ENCODE measurements at regions not wholly inside any gene's neighbourhood (a gene's known extent, or its start where the extent isn't known, plus 50 kb on each side); places are given as distances from the start of the nearest gene placed in this dataset.
A peak's percentile ranks its signal among the peaks of the same experiment; 100 is the strongest.

GRCh38 chr7:68336594-68336993 is 1261.7 kb upstream of the AUTS2 start:
- Histone ChIP-seq H3K4ac (ENCODE audit: low read depth, low read length) (no peak overlapping the region), H3K79me2 (ENCODE audit: control insufficient read depth, insufficient read depth, low read length) (no peaks in the 10 kb centered on the region), H2BK5ac (ENCODE audit: low read length) (no peak overlapping the region), H2BK120ac (ENCODE audit: low read depth, low read length) (no peak overlapping the region), H3K4me3 (ENCODE audit: low read length) (no peak overlapping the region), H3K9ac (ENCODE audit: low read length) (no peak overlapping the region), H4K8ac (ENCODE audit: low read depth, low read length) (no peak overlapping the region), H2BK15ac (replicated peaks; ENCODE audit: low read depth) (no peak overlapping the region), H3K23ac (ENCODE audit: low read length) (no peak overlapping the region), H3K56ac (ENCODE audit: low read length) (no peak overlapping the region), H3K36me3 (ENCODE audit: control insufficient read depth, insufficient read depth, low read length) (no peaks in the 10 kb centered on the region), H3K27me3 (ENCODE audit: insufficient read depth, low read length, poor library complexity) (no peaks in the 10 kb centered on the region), H3K4me2 (ENCODE audit: low read length) (no peak overlapping the region), H3K27ac (ENCODE audit: low read depth, low read length) (no peak overlapping the region), H3K79me1 (ENCODE audit: low read length) (no peaks in the 10 kb centered on the region), H2AK5ac (ENCODE audit: low read length) (no peak overlapping the region), H4K5ac (ENCODE audit: low read length) (no peak overlapping the region), H3K4me1 (ENCODE audit: control insufficient read depth, low read depth, low read length) (no peaks in the 10 kb centered on the region), H3K18ac (ENCODE audit: low read length) (no peak overlapping the region)
- WGBS (ENCODE audit: extremely low coverage, insufficient coverage, low lambda C conversion rate) = no CpG with 5 or more reads among the region's 8 CpGs
- no peak for DNase-seq

- WGBS (ENCODE audit: extremely low coverage, insufficient coverage, low lambda C conversion rate) = no CpG with 5 or more reads among the region's 3 CpGs
- Histone ChIP-seq H3K79me1 (ENCODE audit: low read length) (no peaks in the 10 kb centered on the region), H3K4me2 (ENCODE audit: low read length) (no peak overlapping the region), H2AK5ac (ENCODE audit: low read length) (no peak overlapping the region), H3K56ac (ENCODE audit: low read length) (no peak overlapping the region), H3K36me3 (ENCODE audit: control insufficient read depth, insufficient read depth, low read length) (no peaks in the 10 kb centered on the region), H3K27me3 (ENCODE audit: insufficient read depth, low read length, poor library complexity) (no peaks in the 10 kb centered on the region), H3K9ac (ENCODE audit: low read length) (no peak overlapping the region), H3K18ac (ENCODE audit: low read length) (no peak overlapping the region), H3K4me1 (ENCODE audit: control insufficient read depth, low read depth, low read length) (no peaks in the 10 kb centered on the region), H3K4ac (ENCODE audit: low read depth, low read length) (no peak overlapping the region), H4K8ac (ENCODE audit: low read depth, low read length) (no peak overlapping the region), H3K4me3 (ENCODE audit: low read length) (no peak overlapping the region), H4K5ac (ENCODE audit: low read length) (no peak overlapping the region), H3K23ac (ENCODE audit: low read length) (no peak overlapping the region), H2BK15ac (replicated peaks; ENCODE audit: low read depth) (no peak overlapping the region), H2BK5ac (ENCODE audit: low read length) (no peak overlapping the region), H2BK120ac (ENCODE audit: low read depth, low read length) (no peak overlapping the region), H3K79me2 (ENCODE audit: control insufficient read depth, insufficient read depth, low read length) (no peaks in the 10 kb centered on the region), H3K27ac (ENCODE audit: low read depth, low read length) (no peak overlapping the region)
- no peak for DNase-seq
These were observed 1249.9 kb upstream of the AUTS2 start for GRCh38 chr7:68348401-68348800.

DNA sequence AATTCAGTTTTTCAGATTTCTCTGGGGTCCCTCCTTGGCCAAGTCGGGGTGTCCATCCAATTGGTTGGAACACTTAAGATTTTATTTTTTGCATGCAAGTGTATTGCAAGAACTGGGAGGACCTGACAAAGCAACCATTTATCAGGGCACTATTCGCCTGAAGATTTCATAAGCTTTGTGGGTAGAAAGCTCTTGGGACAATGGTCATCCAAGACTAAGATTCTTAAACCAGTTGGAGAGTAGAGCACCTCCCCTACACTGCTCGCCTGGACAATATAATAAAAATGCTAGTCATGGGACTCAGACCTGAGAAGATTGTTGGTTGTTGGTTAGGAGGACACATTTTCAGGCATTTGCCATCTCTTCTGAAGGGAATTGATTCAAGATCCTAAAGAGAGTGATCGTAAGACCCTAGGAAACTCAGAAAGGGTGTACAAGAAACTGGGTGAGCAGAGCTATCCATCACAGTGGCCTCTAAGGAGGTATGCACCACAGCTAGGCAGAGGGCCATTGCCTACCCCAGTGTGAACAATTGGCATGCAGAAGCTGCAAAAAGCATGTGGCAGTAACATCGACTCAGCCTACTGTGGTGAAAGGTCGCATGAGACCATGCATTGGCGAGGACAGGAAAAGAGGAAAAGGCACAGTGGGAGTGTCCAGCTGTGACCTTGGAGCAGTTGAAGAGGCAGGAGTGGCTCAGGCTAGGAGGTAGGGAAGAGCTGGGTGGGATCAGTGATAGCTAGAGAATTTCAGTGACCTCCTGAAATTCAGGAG is 1235.3 kb upstream of the AUTS2 start:
- DNase-seq = peak; percentile 8
- H3K27me3 ChIP-seq (ENCODE audit: insufficient read depth, low read length, poor library complexity) = no peaks in the 10 kb centered on the region

GRCh38 chr7:68364886-68365625 is 1233.2 kb upstream of the AUTS2 start:
- H2AK5ac ChIP-seq (ENCODE audit: low read length) = no peak overlapping the region
- WGBS (ENCODE audit: extremely low coverage, insufficient coverage, low lambda C conversion rate) = no CpG with 5 or more reads among the region's 5 CpGs
- peak overlapping the region; percentile 16 for H3K18ac ChIP-seq (ENCODE audit: low read length)
- no peak overlapping the region for H4K8ac ChIP-seq (ENCODE audit: low read depth, low read length)
- H3K9ac ChIP-seq (ENCODE audit: low read length) = no peak overlapping the region
- H2BK15ac ChIP-seq (replicated peaks; ENCODE audit: low read depth) = no peak overlapping the region
- peak; percentile 83 for DNase-seq
- no peak overlapping the region for H2BK120ac ChIP-seq (ENCODE audit: low read depth, low read length)
- H3K79me1 ChIP-seq (ENCODE audit: low read length) = no peaks in the 10 kb centered on the region
- no peak overlapping the region for H3K23ac ChIP-seq (ENCODE audit: low read length)
- no peak overlapping the region for H3K4ac ChIP-seq (ENCODE audit: low read depth, low read length)
- H3K27me3 ChIP-seq (ENCODE audit: insufficient read depth, low read length, poor library complexity) = no peaks in the 10 kb centered on the region
- no peak overlapping the region for H3K4me2 ChIP-seq (ENCODE audit: low read length)
- no peaks in the 10 kb centered on the region for H3K79me2 ChIP-seq (ENCODE audit: control insufficient read depth, insufficient read depth, low read length)
- H3K4me1 ChIP-seq (ENCODE audit: control insufficient read depth, low read depth, low read length) = no peaks in the 10 kb centered on the region
- H4K5ac ChIP-seq (ENCODE audit: low read length) = no peak overlapping the region
- H3K36me3 ChIP-seq (ENCODE audit: control insufficient read depth, insufficient read depth, low read length) = no peaks in the 10 kb centered on the region
- peak overlapping the region; percentile 49 for H3K56ac ChIP-seq (ENCODE audit: low read length)
- H2BK5ac ChIP-seq (ENCODE audit: low read length) = peak overlapping the region; percentile 24
- peak overlapping the region; percentile 49 for H3K27ac ChIP-seq (ENCODE audit: low read depth, low read length)
- no peak overlapping the region for H3K4me3 ChIP-seq (ENCODE audit: low read length)

More for the DNA sequence above, 1235.3 kb upstream of the AUTS2 start:
- Histone ChIP-seq H2BK15ac (replicated peaks; ENCODE audit: low read depth) (no peak overlapping the region), H3K36me3 (ENCODE audit: control insufficient read depth, insufficient read depth, low read length) (no peaks in the 10 kb centered on the region), H3K18ac (ENCODE audit: low read length) (no peak overlapping the region), H4K5ac (ENCODE audit: low read length) (no peak overlapping the region), H3K9ac (ENCODE audit: low read length) (no peak overlapping the region), H3K4me1 (ENCODE audit: control insufficient read depth, low read depth, low read length) (no peaks in the 10 kb centered on the region), H3K79me2 (ENCODE audit: control insufficient read depth, insufficient read depth, low read length) (no peaks in the 10 kb centered on the region), H3K4me2 (ENCODE audit: low read length) (no peak overlapping the region), H3K23ac (ENCODE audit: low read length) (no peak overlapping the region), H3K4ac (ENCODE audit: low read depth, low read length) (no peak overlapping the region), H3K79me1 (ENCODE audit: low read length) (no peaks in the 10 kb centered on the region), H4K8ac (ENCODE audit: low read depth, low read length) (no peak overlapping the region), H2BK5ac (ENCODE audit: low read length) (no peak overlapping the region), H3K56ac (ENCODE audit: low read length) (no peak overlapping the region), H2BK120ac (ENCODE audit: low read depth, low read length) (no peak overlapping the region), H2AK5ac (ENCODE audit: low read length) (no peak overlapping the region), H3K27ac (ENCODE audit: low read depth, low read length) (no peak overlapping the region), H3K4me3 (ENCODE audit: low read length) (no peak overlapping the region)
- no CpG with 5 or more reads among the region's 7 CpGs for WGBS (ENCODE audit: extremely low coverage, insufficient coverage, low lambda C conversion rate)

DNA sequence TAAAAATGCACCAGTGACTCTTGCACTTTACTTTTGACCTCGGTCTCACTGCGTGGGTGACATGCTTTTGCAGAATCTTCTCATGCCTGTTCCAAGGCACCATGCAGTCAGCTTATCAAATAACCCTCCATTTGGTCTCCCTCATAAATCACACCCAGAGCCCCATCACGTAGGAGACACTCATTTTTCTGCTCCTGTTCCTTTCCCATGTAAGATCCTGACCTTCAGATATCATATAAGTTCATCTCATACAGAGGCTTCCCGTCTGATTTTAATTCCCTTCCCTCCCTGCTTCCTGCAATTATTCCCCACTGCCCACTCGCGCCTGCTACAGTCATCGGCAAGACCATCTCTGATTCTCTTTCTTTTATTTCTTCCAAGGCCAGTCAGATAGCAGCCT is 1226.3 kb upstream of the AUTS2 start:
- DNase-seq = no peak
- Histone ChIP-seq H3K23ac (ENCODE audit: low read length) (no peak overlapping the region), H2BK120ac (ENCODE audit: low read depth, low read length) (no peak overlapping the region)

More for the DNA sequence above, 1226.3 kb upstream of the AUTS2 start:
- Histone ChIP-seq H3K27ac (ENCODE audit: low read depth, low read length) (no peak overlapping the region), H3K27me3 (ENCODE audit: insufficient read depth, low read length, poor library complexity) (no peaks in the 10 kb centered on the region), H3K4me3 (ENCODE audit: low read length) (no peak overlapping the region), H3K79me1 (ENCODE audit: low read length) (no peaks in the 10 kb centered on the region), H3K4me2 (ENCODE audit: low read length) (no peak overlapping the region), H4K5ac (ENCODE audit: low read length) (no peak overlapping the region), H3K56ac (ENCODE audit: low read length) (no peak overlapping the region), H3K4me1 (ENCODE audit: control insufficient read depth, low read depth, low read length) (no peaks in the 10 kb centered on the region), H3K18ac (ENCODE audit: low read length) (no peak overlapping the region), H3K9ac (ENCODE audit: low read length) (no peak overlapping the region), H2BK5ac (ENCODE audit: low read length) (no peak overlapping the region), H3K4ac (ENCODE audit: low read depth, low read length) (no peak overlapping the region), H2BK15ac (replicated peaks; ENCODE audit: low read depth) (no peak overlapping the region), H4K8ac (ENCODE audit: low read depth, low read length) (no peak overlapping the region), H3K79me2 (ENCODE audit: control insufficient read depth, insufficient read depth, low read length) (no peaks in the 10 kb centered on the region), H3K36me3 (ENCODE audit: control insufficient read depth, insufficient read depth, low read length) (no peaks in the 10 kb centered on the region), H2AK5ac (ENCODE audit: low read length) (no peak overlapping the region)
- no CpG with 5 or more reads among the region's 7 CpGs for WGBS (ENCODE audit: extremely low coverage, insufficient coverage, low lambda C conversion rate)
